ENCODE measurements at regions not wholly inside any gene's neighbourhood (a gene's known extent, or its start where the extent isn't known, plus 50 kb on each side); places are given as distances from the start of the nearest gene placed in this dataset.

DNA sequence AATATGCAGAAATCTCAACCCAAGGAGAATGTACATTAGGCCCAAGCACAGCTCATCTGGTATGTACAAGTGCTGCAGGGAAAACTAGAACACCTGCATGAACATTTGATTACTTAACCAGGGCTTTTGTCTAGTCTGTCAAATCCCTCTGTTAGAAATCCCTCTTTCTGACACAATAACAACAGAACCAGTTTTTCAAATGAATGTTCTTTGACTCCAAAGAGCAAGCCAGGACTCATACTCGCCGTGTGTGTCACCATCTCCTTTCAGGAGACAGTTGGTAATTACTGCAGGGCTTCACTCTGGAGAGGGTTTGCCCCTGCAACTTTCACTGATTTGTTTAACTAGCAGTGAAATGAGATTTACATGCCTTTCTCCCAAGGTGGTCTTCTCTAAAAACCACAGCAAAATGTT is 143.0 kb upstream of the FAM241A start:
- TF ChIP-seq POLR2A (IDR thresholded peaks at IDR 0.05; ENCODE audit: low read length) (no peak), GATA1 (IDR thresholded peaks at IDR 0.05; ENCODE audit: low read depth, low read length) (no peak)
